Mucosa of gallbladder (tissue), 1 donor: ENCODE measurements at regions not wholly inside any gene's neighbourhood (a gene's known extent, or its start where the extent isn't known, plus 50 kb on each side); places are given as distances from the start of the nearest gene placed in this dataset.
"Not testable (repeated sequence)": the region's sequence is repeated elsewhere in the genome, so short reads cannot be mapped to it uniquely, and the experiment has no call there.

Source experiments
- DNase-seq: peaks from one replicate; pipeline ENCODE4 v3.0.0-alpha.2; 2020; ENCODE audit warnings: low spot score
- donor health status: DM: no; HTN: no; CAD: no.

GRCh38 chr14:28603606-28604005 lies 163.0 kb upstream of the FOXG1 start:
- DNase-seq, result no peak

GRCh38 chr14:28607661-28608060 lies 158.9 kb upstream of the FOXG1 start:
- no peak for DNase-seq

- DNase-seq, result no peak
Observed at GRCh38 chr14:28608443-28608842, 158.1 kb upstream of the FOXG1 start.

DNA sequence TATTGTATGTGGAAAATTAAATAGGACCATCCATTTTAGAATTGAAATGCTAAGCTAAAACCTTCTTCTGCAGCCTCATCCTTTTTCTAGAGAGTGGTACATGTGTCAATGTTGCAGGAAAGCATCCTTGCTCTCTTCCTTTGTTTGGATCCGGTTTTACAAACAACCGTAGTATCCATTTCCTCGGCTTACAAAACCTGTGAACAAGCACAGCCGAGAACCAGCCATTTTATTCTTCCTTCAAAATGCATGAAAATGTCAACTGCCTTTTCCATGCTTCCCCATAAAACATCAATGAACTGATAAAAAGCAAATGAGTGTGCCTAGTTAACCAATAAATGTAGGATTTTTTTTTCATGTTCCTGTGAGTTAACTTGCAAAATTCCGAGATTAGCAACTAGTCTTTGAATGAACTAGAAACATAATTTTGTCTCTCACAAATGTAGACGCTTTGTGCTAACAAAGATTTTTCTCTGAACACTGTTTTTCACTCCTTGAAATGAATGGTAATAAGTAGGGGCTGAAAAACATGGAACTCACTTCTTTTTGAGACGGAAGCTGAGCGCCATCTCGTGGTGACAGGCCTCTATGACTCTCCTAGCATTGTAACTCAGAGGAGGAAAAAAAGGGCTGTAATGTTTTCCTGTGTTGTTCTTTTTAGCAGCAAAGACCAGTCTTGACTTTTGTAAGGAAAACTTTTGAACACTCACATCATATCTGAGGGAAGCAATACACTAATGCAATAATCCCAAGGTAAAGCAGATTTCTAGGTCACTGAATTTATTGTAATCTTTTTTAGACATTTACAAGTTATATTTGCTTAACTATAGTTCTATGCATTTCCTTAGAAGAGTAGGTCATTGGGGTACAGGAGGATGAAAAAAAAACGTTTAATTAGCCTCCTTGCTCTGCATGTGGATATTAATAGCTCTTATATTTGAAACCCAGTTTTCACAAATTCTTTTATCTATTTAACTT lies 157.4 kb upstream of the FOXG1 start:
- DNase-seq, result peak; percentile 38

- DNase-seq, result no peak
Observed at GRCh38 chr14:28612414-28612813, 154.2 kb upstream of the FOXG1 start.

- no peak for DNase-seq
Observed at GRCh38 chr14:28613532-28613931, 153.1 kb upstream of the FOXG1 start.

DNA sequence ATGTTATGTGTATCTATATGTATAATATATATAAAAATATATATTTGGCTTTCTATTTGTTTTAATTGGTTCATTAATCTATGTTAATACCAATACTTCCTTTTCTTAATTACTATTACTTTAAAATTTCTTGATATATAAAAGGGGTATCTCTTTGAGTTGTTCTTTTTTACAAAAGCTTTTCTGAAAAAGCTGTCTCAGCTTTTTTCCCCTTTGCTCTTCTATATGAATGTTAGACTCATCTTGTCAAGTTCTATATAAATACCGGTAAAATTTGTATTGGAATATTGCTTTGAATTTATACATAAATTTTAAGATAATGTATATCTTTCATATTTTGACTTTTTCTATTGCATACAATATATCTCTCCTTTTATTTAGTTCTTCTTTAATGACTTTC lies 139.8 kb upstream of the FOXG1 start:
- DNase-seq, result no peak

DNA sequence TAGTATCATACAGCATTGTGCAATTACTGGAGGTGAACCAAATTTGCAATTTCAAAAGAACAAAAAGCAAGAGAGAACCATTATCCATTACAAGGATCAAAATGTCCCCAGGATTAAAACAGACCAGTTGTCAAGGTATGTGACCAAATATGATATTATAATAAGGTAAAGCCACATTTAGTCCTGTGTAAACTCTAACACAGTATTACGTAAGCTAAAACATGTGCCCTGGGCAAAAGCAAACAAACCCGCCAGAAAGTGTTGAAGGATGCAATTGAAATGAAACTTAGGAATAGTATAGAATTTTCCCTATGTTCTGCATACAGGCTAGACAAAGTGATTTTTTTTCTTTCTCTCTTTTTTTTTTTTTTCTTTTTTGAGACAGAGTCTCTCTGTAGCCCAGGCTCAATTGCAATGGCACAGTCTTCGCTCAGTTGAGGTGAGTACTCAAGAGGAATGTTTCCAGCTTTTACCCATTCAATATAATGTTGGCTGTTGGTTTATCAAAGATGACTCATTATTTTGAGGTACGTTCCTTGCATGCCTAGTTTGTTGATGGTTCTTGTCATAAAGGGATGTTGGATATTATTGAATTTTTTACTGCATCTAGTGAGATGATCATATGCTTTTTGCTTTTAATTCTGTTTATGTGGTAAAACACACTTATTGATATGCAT lies 137.1 kb upstream of the FOXG1 start:
- no peak for DNase-seq

GRCh38 chr14:28630100-28630499 lies 136.5 kb upstream of the FOXG1 start:
- DNase-seq, result no peak

DNA sequence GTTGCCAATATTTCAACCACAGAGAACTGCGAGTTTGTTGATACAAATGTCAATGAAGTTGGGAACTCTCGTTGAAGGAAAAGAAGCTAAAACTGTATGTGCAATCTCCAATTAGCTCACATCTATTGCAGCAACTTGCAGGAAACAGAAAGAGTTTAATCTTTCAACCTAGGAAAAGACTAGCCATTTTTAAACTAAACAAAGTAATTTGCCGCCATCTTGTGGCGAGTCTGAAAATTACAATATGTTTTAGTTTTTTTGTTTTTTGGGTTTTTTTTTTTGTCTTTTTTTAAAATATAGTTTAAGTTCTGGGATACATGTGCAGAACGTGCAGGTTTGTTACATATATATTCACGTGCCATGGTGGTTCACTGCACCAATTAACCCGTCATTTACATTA lies 131.2 kb upstream of the FOXG1 start:
- DNase-seq, result no peak

DNA sequence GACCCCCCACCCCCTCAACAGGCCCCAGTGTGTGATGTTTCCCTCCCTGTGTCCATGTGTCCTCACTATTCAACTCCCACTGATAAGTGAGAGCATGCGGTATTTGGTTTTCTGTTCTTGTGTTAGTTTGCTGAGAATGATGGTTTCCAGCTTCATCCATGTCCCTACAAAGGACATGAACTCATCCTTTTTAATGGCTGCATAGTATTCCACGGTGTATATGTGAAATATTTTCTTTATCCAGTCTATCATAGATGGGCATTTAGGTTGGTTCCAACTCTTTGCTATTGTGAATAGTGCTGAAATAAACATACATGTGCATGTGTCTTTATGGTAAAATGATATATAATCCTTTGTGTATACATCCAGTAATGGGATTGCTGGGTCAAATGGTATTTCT lies 130.8 kb upstream of the FOXG1 start:
- DNase-seq, result not testable (repeated sequence)

DNA sequence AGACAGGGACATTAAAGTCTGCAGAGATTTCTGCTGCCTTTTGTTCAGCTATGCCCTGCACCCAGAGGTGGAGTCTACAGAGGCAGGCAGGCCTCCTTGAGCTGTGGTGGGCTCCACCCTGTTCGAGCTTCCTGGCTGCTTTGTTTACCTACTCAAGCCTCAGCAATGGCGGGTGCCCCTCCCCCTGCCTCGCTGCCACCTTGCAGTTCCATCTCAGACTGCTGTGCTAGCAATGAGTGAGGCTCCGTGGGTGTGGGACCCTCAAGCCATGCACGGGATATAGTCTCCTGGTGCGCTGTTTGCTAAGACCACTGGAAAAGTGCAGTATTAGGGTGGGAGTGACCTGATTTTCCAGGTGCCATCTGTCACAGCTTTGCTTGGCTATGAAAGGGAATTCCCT lies 125.4 kb upstream of the FOXG1 start:
- DNase-seq, result not testable (repeated sequence)

DNA sequence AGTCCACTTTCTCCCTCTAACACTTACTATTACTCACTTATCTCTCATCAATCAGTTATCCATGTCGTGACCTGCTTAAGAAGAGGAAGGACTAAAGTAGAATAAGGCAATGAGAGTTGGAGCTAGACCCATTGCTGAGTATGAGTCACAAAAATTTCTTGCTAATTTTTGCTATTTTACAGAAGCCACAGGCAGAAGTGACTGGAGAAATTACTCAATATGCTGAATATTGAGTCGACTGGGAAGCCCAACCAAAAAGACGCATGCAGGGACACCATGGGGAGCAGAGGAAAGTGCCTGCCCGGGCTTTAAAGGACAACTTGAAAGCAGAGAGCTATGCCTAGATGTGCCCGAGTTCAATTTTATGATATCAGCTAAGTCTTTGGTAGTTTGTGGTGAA lies 115.4 kb upstream of the FOXG1 start:
- DNase-seq, result no peak

DNA sequence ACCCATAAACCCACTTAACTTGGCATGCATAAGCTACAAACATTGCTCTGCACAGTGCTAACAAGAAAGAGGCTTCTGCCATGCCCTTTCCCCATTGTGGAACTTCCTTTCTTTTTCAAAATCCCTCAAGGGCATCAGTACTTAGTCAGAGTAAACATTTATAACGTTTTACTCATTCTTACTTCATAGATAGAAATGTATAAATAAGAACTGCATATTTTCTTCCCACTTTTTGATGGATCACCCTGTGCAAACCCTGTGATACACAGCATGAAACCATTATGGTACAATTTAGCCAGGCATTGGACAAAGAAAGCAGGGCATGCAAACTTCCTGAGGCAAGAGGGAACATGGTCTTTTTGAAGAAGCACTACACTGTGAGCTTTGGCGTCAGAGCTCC lies 113.8 kb upstream of the FOXG1 start:
- no peak for DNase-seq

DNA sequence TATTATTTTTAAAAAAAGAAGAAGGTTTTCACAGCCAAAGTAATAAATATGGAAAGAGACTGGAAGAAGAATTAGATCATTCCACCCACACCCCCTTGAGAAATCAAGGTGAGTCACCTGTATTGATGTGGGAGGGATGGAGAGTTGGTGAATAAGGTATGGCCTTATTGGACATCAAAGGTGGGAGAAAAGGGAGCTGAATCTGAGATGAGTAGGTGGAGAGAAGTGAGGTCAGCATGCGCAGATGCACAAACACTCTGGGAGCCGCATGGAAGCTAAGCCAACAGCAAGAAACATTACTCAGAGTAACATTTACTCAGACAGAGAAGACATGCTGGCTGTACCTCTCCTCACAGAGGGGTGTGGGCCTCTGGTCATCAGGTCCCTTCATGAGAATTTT lies 113.1 kb upstream of the FOXG1 start:
- no peak for DNase-seq

DNA sequence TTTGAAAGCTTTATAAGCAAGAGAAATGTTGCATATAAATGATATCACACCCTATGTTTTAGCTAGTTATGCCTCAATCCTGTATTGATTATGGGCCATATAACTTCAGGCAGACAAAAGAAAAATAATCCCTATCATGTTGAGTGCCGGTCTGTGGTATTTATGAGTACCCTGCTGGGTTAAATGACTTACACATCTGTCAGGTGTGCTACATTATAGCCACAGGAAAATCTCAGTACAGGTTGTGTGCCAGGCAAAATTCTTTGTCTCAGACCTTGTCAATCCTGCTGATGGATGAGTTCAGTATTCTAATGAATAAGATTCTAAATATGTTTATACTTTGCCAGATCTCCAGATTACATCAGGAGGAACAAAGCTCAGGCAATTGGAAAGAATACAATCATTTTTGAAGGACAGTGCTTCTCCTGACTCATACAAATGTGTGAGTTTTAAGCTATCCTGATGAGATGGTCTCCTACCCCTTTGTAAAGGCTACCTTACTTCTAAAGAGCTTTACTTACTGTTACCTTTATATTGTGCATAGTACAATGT lies 109.8 kb upstream of the FOXG1 start:
- no peak for DNase-seq

DNA sequence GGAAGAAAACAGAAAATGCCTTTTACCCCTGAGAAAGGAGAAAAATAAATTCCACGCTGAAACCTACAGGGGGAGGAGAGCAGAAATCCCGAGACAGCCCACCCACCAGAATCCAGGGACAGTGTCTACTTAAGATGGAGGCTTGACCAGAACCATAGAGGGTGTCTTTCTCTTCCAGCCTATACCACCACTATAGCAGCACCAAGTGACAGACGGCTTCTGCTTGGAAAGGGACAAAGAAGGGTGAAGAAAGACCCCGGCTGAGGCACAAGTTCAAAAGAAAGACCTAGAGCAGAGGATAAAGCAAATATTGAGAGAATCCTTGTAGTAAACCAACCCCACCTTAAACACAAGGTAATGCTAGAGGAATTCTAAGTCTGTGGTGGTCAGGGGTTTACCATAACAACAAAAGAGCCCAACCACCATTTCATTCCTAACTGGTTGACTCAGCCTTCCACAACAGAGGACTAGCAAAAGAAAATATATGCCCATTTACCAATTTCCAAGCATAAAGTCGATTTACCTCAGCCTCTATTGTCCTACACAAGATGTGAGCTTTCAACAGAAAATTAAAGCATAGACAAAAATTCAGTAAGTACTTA lies 105.3 kb upstream of the FOXG1 start:
- DNase-seq, result no peak

GRCh38 chr14:28666961-28667360 lies 99.6 kb upstream of the FOXG1 start:
- DNase-seq, result no peak

GRCh38 chr14:28671425-28671824 lies 95.2 kb upstream of the FOXG1 start:
- DNase-seq, result no peak

- no peak for DNase-seq
Observed at GRCh38 chr14:28673056-28673455, 93.5 kb upstream of the FOXG1 start.

DNA sequence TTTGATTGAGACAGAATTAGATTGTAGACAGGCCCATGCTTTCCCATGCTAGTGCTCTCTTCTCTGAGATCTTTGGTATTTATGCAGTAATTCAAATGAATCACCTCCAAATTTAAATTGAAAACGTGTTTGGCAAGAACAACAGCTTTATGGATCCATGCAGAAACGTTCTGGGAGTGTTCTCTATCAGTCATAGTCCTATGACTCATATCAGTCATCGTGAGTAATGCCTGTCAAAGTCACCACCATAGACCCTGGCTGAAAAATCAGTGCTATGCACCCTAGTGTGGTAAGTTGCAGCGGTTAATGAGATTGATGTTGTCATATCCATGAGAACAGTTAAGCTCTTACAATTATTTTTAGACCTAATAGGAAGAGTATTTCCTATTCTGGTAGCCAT lies 90.1 kb upstream of the FOXG1 start:
- no peak for DNase-seq

- no peak for DNase-seq
Observed at GRCh38 chr14:28677381-28677780, 89.2 kb upstream of the FOXG1 start.
